SH-SY5Y (cell line): ENCODE measurements at regions not wholly inside any gene's neighbourhood (a gene's known extent, or its start where the extent isn't known, plus 50 kb on each side); places are given as distances from the start of the nearest gene placed in this dataset.

Experiments used
- GATA2 ChIP-seq: IDR thresholded peaks from 2 replicates; pipeline ENCODE4 v1.6.1; 2011; ENCODE audit warnings: mild to moderate bottlenecking, low read depth, low read length
- GATA3 ChIP-seq: IDR thresholded peaks from 2 replicates; pipeline ENCODE4 v1.6.1; 2011; ENCODE audit warnings: low read depth, mild to moderate bottlenecking, low read length, moderate library complexity

DNA sequence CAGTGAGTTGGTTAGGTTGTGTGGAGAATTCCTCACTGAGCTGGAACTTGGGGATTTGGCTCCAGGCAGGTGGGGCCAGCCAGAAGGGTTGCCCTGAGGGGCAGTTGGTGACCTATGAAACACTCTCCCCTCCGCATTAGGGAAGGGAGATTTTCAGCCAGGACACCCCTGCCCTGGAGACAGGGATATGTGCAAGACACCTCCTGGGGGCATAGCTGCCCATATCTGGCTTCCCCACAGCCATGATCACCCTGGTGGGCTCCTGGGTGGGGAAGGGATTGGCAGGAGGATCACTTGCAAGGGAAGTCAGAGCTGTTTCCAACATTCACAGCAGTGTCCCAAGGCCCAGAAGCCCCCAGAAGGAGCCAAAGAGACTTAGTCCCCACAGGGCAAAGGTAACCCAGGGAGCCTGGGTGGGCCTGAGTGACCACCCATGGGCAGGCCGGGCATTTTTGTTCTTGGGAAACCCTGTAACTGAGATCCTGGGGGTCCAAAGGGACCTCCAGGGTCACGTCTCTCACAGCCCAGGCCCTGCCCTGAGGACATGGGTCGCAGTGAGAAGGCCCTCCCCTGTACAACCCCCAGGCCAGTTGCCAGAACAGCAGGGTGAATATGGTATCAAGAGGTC is 145.8 kb downstream of the MRPL14 start:
- TF ChIP-seq GATA2 = no peak
- TF ChIP-seq GATA3 = no peak
